H9 (cell line): ENCODE measurements at regions not wholly inside any gene's neighbourhood (a gene's known extent, or its start where the extent isn't known, plus 50 kb on each side); places are given as distances from the start of the nearest gene placed in this dataset.

Experiments used
- DNase-seq: peaks from one replicate; pipeline ENCODE4 v3.0.0-alpha.2; 2017
- H2AFZ ChIP-seq: one replicate; pipeline ENCODE4 v1.6.1; 2013; ENCODE audit warnings: mild to moderate bottlenecking, low read length, control low read depth, moderate library complexity
- H2AK5ac ChIP-seq: 2 replicates; pipeline ENCODE4 v1.6.1; 2013; ENCODE audit warnings: low read length, control low read depth, mixed read lengths; ENCODE audit not compliant: insufficient read length
- H2BK120ac ChIP-seq: one replicate; pipeline ENCODE4 v1.6.1; 2013; ENCODE audit warnings: low read depth, mild to moderate bottlenecking, low read length, control low read depth, inconsistent platforms; ENCODE audit not compliant: poor library complexity, severe bottlenecking
- H2BK12ac ChIP-seq: 2 replicates; pipeline ENCODE4 v1.6.1; 2013; ENCODE audit warnings: low read length, control low read depth, mixed read lengths, low read depth; ENCODE audit not compliant: insufficient read length
- H2BK15ac ChIP-seq: 2 replicates; pipeline ENCODE4 v1.6.1; 2013; ENCODE audit warnings: low read depth, low read length, control low read depth
- H2BK20ac ChIP-seq: one replicate; pipeline ENCODE4 v1.6.1; 2013; ENCODE audit warnings: low read depth, mild to moderate bottlenecking, low read length, control low read depth, inconsistent platforms; ENCODE audit not compliant: poor library complexity, severe bottlenecking
- H2BK5ac ChIP-seq: 2 replicates; pipeline ENCODE4 v1.6.1; 2013; ENCODE audit warnings: low read length, control low read depth, mixed read lengths; ENCODE audit not compliant: insufficient read length
- H3K14ac ChIP-seq: 2 replicates; pipeline ENCODE4 v1.6.1; 2013; ENCODE audit warnings: low read length, control low read depth; ENCODE audit not compliant: insufficient read depth
- H3K18ac ChIP-seq: 2 replicates; pipeline ENCODE4 v1.6.1; 2013; ENCODE audit warnings: low read depth, mild to moderate bottlenecking, mixed read lengths, low read length, control low read depth; ENCODE audit not compliant: insufficient read length
- H3K23ac ChIP-seq: 2 replicates; pipeline ENCODE4 v1.6.1; 2013; ENCODE audit warnings: low read length, control low read depth, mixed read lengths, low read depth; ENCODE audit not compliant: insufficient read length
- H3K23me2 ChIP-seq: 2 replicates; pipeline ENCODE4 v1.6.1; 2013; ENCODE audit warnings: low read depth, mild to moderate bottlenecking, mixed read lengths, low read length, control low read depth; ENCODE audit not compliant: insufficient read length, poor library complexity, severe bottlenecking
- H3K27ac ChIP-seq: 2 replicates; pipeline ENCODE4 v1.5.1; 2013; ENCODE audit warnings: low read length, control low read depth, mixed read lengths, low read depth; ENCODE audit not compliant: insufficient read length
- H3K27me3 ChIP-seq: 2 replicates; pipeline ENCODE4 v1.6.1; 2013; ENCODE audit warnings: low read length, control low read depth, inconsistent platforms; ENCODE audit not compliant: insufficient read depth
- H3K4ac ChIP-seq: 2 replicates; pipeline ENCODE4 v1.6.1; 2013; ENCODE audit warnings: low read depth, mild to moderate bottlenecking, control low read depth, inconsistent platforms, low read length, moderate library complexity
- H3K4me1 ChIP-seq: 2 replicates; pipeline ENCODE4 v1.6.1; 2013; ENCODE audit warnings: low read length, control low read depth, inconsistent platforms; ENCODE audit not compliant: insufficient read depth
- H3K4me2 ChIP-seq: 2 replicates; pipeline ENCODE4 v1.6.1; 2013; ENCODE audit warnings: low read length, control low read depth, mixed read lengths; ENCODE audit not compliant: insufficient read length, insufficient read depth
- H3K56ac ChIP-seq: 2 replicates; pipeline ENCODE4 v1.6.1; 2013; ENCODE audit warnings: low read depth, mild to moderate bottlenecking, mixed read lengths, low read length, control low read depth; ENCODE audit not compliant: insufficient read length
- H3K79me1 ChIP-seq: 2 replicates; pipeline ENCODE4 v1.6.1; 2013; ENCODE audit warnings: low read depth, mild to moderate bottlenecking, moderate library complexity, low read length, control low read depth, inconsistent platforms; ENCODE audit not compliant: insufficient read depth, poor library complexity, severe bottlenecking
- H3K79me2 ChIP-seq: 2 replicates; pipeline ENCODE4 v1.6.1; 2013; ENCODE audit warnings: low read length, control low read depth, inconsistent platforms; ENCODE audit not compliant: insufficient read depth
- H3K9ac ChIP-seq: 2 replicates; pipeline ENCODE4 v1.6.1; 2013; ENCODE audit warnings: low read length, control low read depth, mixed read lengths; ENCODE audit not compliant: insufficient read length; ENCODE audit errors: extremely low read depth
- H3K9me3 ChIP-seq: one replicate; pipeline ENCODE4 v1.6.1; 2013; ENCODE audit warnings: low read depth, low read length, inconsistent platforms; ENCODE audit not compliant: control insufficient read depth
- H3T11ph ChIP-seq: one replicate; pipeline ENCODE4 v1.6.1; 2013; ENCODE audit warnings: mild to moderate bottlenecking, low read length, control low read depth, inconsistent platforms
- H4K20me1 ChIP-seq: one replicate; pipeline ENCODE4 v1.6.1; 2013; ENCODE audit not compliant: control insufficient read depth, insufficient read length, insufficient read depth
- H4K5ac ChIP-seq: 2 replicates; pipeline ENCODE4 v1.6.1; 2013; ENCODE audit warnings: low read depth, mild to moderate bottlenecking, mixed read lengths, low read length, control low read depth; ENCODE audit not compliant: insufficient read length
- H4K8ac ChIP-seq: replicated peaks from 2 replicates; pipeline ENCODE4 v1.6.1; 2013; ENCODE audit warnings: low read length, control low read depth, mixed read lengths, low read depth; ENCODE audit not compliant: insufficient read length
- H4K91ac ChIP-seq: 2 replicates; pipeline ENCODE4 v1.6.1; 2013; ENCODE audit warnings: low read depth, mild to moderate bottlenecking, moderate library complexity, mixed read lengths, low read length, control low read depth; ENCODE audit not compliant: insufficient read length
- H3K27ac Mint-ChIP-seq, 3 experiments: 2 replicates in 2 of 3; 3 replicates in 1 of 3; pipeline ENCODE4 v1.8.0; 2020 to 2021; ENCODE audit warnings: mixed read lengths in 3 of 3, mild to moderate bottlenecking in 1 of 3, moderate library complexity in 1 of 3
- H3K27me3 Mint-ChIP-seq: 2 replicates; pipeline ENCODE4 v1.8.0; 2021; ENCODE audit warnings: low read depth, mild to moderate bottlenecking, moderate library complexity, mixed read lengths
- H3K36me3 Mint-ChIP-seq, 3 experiments: 2 replicates in 2 of 3; 3 replicates in 1 of 3; pipeline ENCODE4 v1.8.0; 2020 to 2021; ENCODE audit warnings: low read depth in 3 of 3, mixed read lengths in 3 of 3; ENCODE audit not compliant: insufficient read depth in 1 of 3
- H3K4me1 Mint-ChIP-seq, 2 experiments: 2 replicates each; pipeline ENCODE4 v1.8.0; 2020; ENCODE audit warnings: mixed read lengths in 2 of 2
- H3K4me3 Mint-ChIP-seq, 2 experiments: 2 replicates in 1 of 2; 3 replicates in 1 of 2; pipeline ENCODE4 v1.8.0; 2020 to 2021; ENCODE audit warnings: mild to moderate bottlenecking in 2 of 2, mixed read lengths in 2 of 2, moderate library complexity in 1 of 2
- H3K9me3 Mint-ChIP-seq, 2 experiments: 2 replicates in 1 of 2; 3 replicates in 1 of 2; pipeline ENCODE4 v1.8.0; 2020; ENCODE audit warnings: mild to moderate bottlenecking in 2 of 2, mixed read lengths in 2 of 2, moderate library complexity in 1 of 2
- CTCF ChIP-seq: fragments of 200-600 bp; sonication (generic); conservative IDR thresholded peaks from 3 replicates; pipeline ENCODE4 v1.8.0; 2021; ENCODE audit warnings: antibody characterized with exemption, mild to moderate bottlenecking
- WGBS: extraction: QIAGEN DNeasy Blood & Tissue Kit; methylation state at CpG from one replicate; pipeline ENCODE4 v1.1.7; 2013; ENCODE audit warnings: missing lambda C conversion rate, low lambda C conversion rate, mixed read lengths; ENCODE audit not compliant: insufficient read length; ENCODE audit errors: extremely low coverage; 5-methylcytosine and 5-hydroxymethylcytosine counted together

DNA sequence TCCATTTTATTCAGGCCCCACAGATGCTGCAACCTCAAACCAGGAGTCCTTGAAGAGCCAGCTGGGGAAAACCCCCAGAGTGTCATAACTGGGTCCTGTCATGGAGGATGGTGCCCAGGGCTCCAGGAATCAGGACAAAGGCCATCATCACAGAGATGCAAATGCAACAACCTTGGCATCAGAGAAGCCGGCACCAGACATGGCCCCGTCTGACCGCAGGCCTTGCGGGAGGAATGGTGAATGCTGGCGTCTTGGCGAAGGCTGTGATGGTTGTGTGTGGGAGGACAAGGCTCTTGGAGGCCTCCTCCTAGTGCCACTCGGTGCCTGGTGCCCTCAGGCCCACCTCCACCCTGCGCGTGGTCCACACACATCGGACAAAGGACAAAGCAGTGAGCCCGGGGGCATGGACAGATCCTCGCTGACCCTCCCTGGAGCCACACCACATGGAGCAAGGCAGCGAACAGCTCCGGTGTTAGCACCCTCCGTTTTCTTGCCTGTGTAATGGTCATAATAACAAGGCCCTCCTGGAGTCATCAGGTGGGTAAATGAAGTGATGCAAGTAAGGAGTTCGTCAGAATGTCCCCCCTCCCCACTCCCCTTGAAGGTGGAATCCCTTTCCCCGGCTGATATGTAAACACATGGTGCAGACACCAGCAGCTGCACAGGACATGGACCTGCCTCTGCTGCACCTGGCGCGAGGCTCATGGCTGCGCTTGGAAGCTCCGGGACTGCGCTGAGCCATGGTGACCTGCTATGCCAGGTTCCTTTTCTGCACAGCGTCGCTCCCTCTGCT, 380.7 kb downstream of the IRX2 start:
- no peak overlapping the region for H2BK120ac ChIP-seq
- TF ChIP-seq CTCF, result no peak
- no peaks in the 10 kb centered on the region for H3K79me1 ChIP-seq
- no peak overlapping the region for H3K4me2 ChIP-seq
- H3T11ph ChIP-seq, result no peak overlapping the region
- no peak overlapping the region for H2BK5ac ChIP-seq
- H3K9me3 ChIP-seq, result no peaks in the 10 kb centered on the region
- no peak overlapping the region for H2AK5ac ChIP-seq
- no peak overlapping the region for H2AFZ ChIP-seq
- no peaks in the 10 kb centered on the region for H3K27me3 ChIP-seq
- no peak overlapping the region for H3K4ac ChIP-seq
- Mint-ChIP-seq H3K4me3 (no peak overlapping the region), H3K36me3 (no peaks in the 10 kb centered on the region; a peak in 1 of 7 replicates), H3K27ac (no peak overlapping the region; a peak in 1 of 7 replicates), H3K27me3 (peaks cover 2% of the 10 kb centered on the region; the same call in 1 of the 2 replicates), H3K9me3 (peaks cover 3 to 6% of the 10 kb centered on the region in 2 experiments; a peak in 4 of 5 replicates), H3K4me1 (peaks cover 2% of the 10 kb centered on the region in 2 experiments; a peak in 3 of 4 replicates)
- no peak overlapping the region for H4K91ac ChIP-seq
- no peak for DNase-seq
- WGBS, result no CpG with 5 or more reads among the region's 24 CpGs
- H2BK15ac ChIP-seq, result no peak overlapping the region
- H3K18ac ChIP-seq, result no peak overlapping the region
- H2BK20ac ChIP-seq, result no peak overlapping the region
- no peaks in the 10 kb centered on the region for H3K79me2 ChIP-seq
- H2BK12ac ChIP-seq, result no peak overlapping the region
- no peak overlapping the region for H3K23ac ChIP-seq
- H3K56ac ChIP-seq, result no peak overlapping the region
- H3K23me2 ChIP-seq, result no peaks in the 10 kb centered on the region
- no peak overlapping the region for H3K9ac ChIP-seq
- H4K5ac ChIP-seq, result no peak overlapping the region
- H4K8ac ChIP-seq, result no peak overlapping the region
- H4K20me1 ChIP-seq, result no peaks in the 10 kb centered on the region
- H3K27ac ChIP-seq, result no peak overlapping the region
- no peak overlapping the region for H3K14ac ChIP-seq
- no peaks in the 10 kb centered on the region for H3K4me1 ChIP-seq
